NT2/D1 (cell line): ENCODE measurements at regions not wholly inside any gene's neighbourhood (a gene's known extent, or its start where the extent isn't known, plus 50 kb on each side); places are given as distances from the start of the nearest gene placed in this dataset.

Experiments
- SUZ12 ChIP-seq: IDR thresholded peaks from 2 replicates; pipeline ENCODE4 v1.6.1; 2011; ENCODE audit not compliant: insufficient read length, insufficient read depth; ENCODE audit errors: extremely low read depth
- YY1 ChIP-seq: IDR thresholded peaks from 2 replicates; pipeline ENCODE4 v1.6.1; 2011; ENCODE audit not compliant: insufficient read length, insufficient read depth

GRCh38 chr5:40124367-40124766 is 555.3 kb upstream of the PTGER4 start:
- TF ChIP-seq SUZ12, result no peak
- no peak for TF ChIP-seq YY1
